ENCODE measurements at regions not wholly inside any gene's neighbourhood (a gene's known extent, or its start where the extent isn't known, plus 50 kb on each side); places are given as distances from the start of the nearest gene placed in this dataset.

- no peak overlapping the region for H3K27ac ChIP-seq
- TF ChIP-seq ZFX (IDR thresholded peaks at IDR 0.05; ENCODE audit: borderline replicate concordance) (no peak), CTCF (IDR thresholded peaks at IDR 0.05) (no peak)
Observed at GRCh38 chr2:236809716-236810115, 240.1 kb downstream of the ACKR3 start.

GRCh38 chr2:236811062-236811656 lies 241.5 kb downstream of the ACKR3 start:
- TF ChIP-seq CTCF (IDR thresholded peaks at IDR 0.05) (no peak), ZFX (IDR thresholded peaks at IDR 0.05; ENCODE audit: borderline replicate concordance) (no peak)
- H3K27ac ChIP-seq = no peak overlapping the region

GRCh38 chr2:236813766-236814165 lies 244.1 kb downstream of the ACKR3 start:
- H3K27ac ChIP-seq = no peak overlapping the region
- TF ChIP-seq CTCF (IDR thresholded peaks at IDR 0.05) (no peak), ZFX (IDR thresholded peaks at IDR 0.05; ENCODE audit: borderline replicate concordance) (no peak)

- TF ChIP-seq ZFX (IDR thresholded peaks at IDR 0.05; ENCODE audit: borderline replicate concordance) = no peak
- no peak for TF ChIP-seq CTCF (IDR thresholded peaks at IDR 0.05)
- no peak overlapping the region for H3K27ac ChIP-seq
Observed at GRCh38 chr2:236814593-236814992, 245.0 kb downstream of the ACKR3 start.

GRCh38 chr2:236815746-236816145 lies 246.1 kb downstream of the ACKR3 start:
- no peak for TF ChIP-seq CTCF (IDR thresholded peaks at IDR 0.05)
- no peak for TF ChIP-seq ZFX (IDR thresholded peaks at IDR 0.05; ENCODE audit: borderline replicate concordance)
- no peak overlapping the region for H3K27ac ChIP-seq

- H3K27ac ChIP-seq = no peak overlapping the region
- TF ChIP-seq CTCF (IDR thresholded peaks at IDR 0.05) (no peak), ZFX (IDR thresholded peaks at IDR 0.05; ENCODE audit: borderline replicate concordance) (no peak)
Observed at GRCh38 chr2:236816197-236817170, 246.9 kb downstream of the ACKR3 start.

Data from 22Rv1 (cell line).